Nephron progenitor cell (in vitro differentiated cells): ENCODE measurements at regions not wholly inside any gene's neighbourhood (a gene's known extent, or its start where the extent isn't known, plus 50 kb on each side); places are given as distances from the start of the nearest gene placed in this dataset.
"Not testable (repeated sequence)": the region's sequence is repeated elsewhere in the genome, so short reads cannot be mapped to it uniquely, and the experiment has no call there.

ENCODE experiments used
- DNase-seq: peaks from one replicate; pipeline ENCODE4 v3.0.0; 2021
- H3K27ac Mint-ChIP-seq: 2 replicates; pipeline ENCODE4 v1.8.0; 2021; ENCODE audit warnings: mild to moderate bottlenecking, moderate library complexity, mixed read lengths
- H3K27me3 Mint-ChIP-seq: 2 replicates; pipeline ENCODE4 v1.8.0; 2021; ENCODE audit warnings: mild to moderate bottlenecking, low read depth, mixed read lengths; ENCODE audit not compliant: poor library complexity
- H3K36me3 Mint-ChIP-seq: 2 replicates; pipeline ENCODE4 v1.8.0; 2021; ENCODE audit warnings: low read depth, mixed read lengths
- H3K4me1 Mint-ChIP-seq: 2 replicates; pipeline ENCODE4 v1.8.0; 2021; ENCODE audit warnings: mixed read lengths
- H3K4me3 Mint-ChIP-seq: 2 replicates; pipeline ENCODE4 v1.8.0; 2021; ENCODE audit warnings: mild to moderate bottlenecking, moderate library complexity, mixed read lengths
- H3K9me3 Mint-ChIP-seq: 2 replicates; pipeline ENCODE4 v1.8.0; 2021; ENCODE audit warnings: mild to moderate bottlenecking, moderate library complexity, mixed read lengths
- TF ChIP-seq, protein P1 (sequence below): fragments of 200-600 bp; sonication (generic); IDR thresholded peaks from 2 replicates; pipeline ENCODE4 v1.5.0; 2021; ENCODE audit warnings: antibody characterized with exemption

GRCh38 chr6:76510489-76510888 lies 438.0 kb upstream of the IMPG1 start:
- no peaks in the 10 kb centered on the region for H3K36me3 Mint-ChIP-seq
- H3K9me3 Mint-ChIP-seq, result peaks cover 7% of the 10 kb centered on the region
- no peak overlapping the region for H3K4me3 Mint-ChIP-seq
- no peak overlapping the region for H3K27ac Mint-ChIP-seq
- H3K4me1 Mint-ChIP-seq, result no peaks in the 10 kb centered on the region
- no peaks in the 10 kb centered on the region for H3K27me3 Mint-ChIP-seq
- DNase-seq, result no peak
- TF ChIP-seq, protein P1, sequence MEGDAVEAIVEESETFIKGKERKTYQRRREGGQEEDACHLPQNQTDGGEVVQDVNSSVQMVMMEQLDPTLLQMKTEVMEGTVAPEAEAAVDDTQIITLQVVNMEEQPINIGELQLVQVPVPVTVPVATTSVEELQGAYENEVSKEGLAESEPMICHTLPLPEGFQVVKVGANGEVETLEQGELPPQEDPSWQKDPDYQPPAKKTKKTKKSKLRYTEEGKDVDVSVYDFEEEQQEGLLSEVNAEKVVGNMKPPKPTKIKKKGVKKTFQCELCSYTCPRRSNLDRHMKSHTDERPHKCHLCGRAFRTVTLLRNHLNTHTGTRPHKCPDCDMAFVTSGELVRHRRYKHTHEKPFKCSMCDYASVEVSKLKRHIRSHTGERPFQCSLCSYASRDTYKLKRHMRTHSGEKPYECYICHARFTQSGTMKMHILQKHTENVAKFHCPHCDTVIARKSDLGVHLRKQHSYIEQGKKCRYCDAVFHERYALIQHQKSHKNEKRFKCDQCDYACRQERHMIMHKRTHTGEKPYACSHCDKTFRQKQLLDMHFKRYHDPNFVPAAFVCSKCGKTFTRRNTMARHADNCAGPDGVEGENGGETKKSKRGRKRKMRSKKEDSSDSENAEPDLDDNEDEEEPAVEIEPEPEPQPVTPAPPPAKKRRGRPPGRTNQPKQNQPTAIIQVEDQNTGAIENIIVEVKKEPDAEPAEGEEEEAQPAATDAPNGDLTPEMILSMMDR, result no peak

DNA sequence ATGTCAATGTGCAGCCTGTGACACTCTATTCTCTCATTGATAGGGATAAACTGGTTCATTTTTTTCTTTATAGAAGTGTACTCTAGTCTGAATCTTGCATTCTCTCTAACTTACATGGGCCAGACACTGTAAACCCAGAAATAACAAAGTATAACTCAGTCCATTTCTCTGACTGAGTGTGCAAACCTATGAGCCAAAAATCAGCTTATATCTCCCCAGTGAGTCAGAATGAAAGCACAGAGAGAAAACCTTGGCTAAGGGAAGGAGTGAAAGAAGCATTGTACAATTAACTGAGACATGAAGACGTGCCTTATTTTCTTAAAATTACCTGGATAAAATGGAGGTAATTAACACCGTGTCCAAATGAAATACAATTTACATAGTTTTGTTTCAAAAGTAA lies 436.9 kb upstream of the IMPG1 start:
- no peaks in the 10 kb centered on the region for H3K4me1 Mint-ChIP-seq
- no peaks in the 10 kb centered on the region for H3K27me3 Mint-ChIP-seq
- H3K4me3 Mint-ChIP-seq, result no peak overlapping the region
- H3K9me3 Mint-ChIP-seq, result peaks cover 7% of the 10 kb centered on the region
- no peak overlapping the region for H3K27ac Mint-ChIP-seq
- TF ChIP-seq, protein P1, result no peak
- DNase-seq, result no peak
- H3K36me3 Mint-ChIP-seq, result no peaks in the 10 kb centered on the region

GRCh38 chr6:76506808-76507207 lies 434.3 kb upstream of the IMPG1 start:
- no peaks in the 10 kb centered on the region for H3K27me3 Mint-ChIP-seq
- no peak for DNase-seq
- TF ChIP-seq, protein P1, result no peak
- H3K36me3 Mint-ChIP-seq, result no peaks in the 10 kb centered on the region
- H3K27ac Mint-ChIP-seq, result no peak overlapping the region
- H3K9me3 Mint-ChIP-seq, result peaks cover 2% of the 10 kb centered on the region
- H3K4me3 Mint-ChIP-seq, result no peak overlapping the region
- H3K4me1 Mint-ChIP-seq, result no peaks in the 10 kb centered on the region

GRCh38 chr6:76495909-76496308 lies 423.4 kb upstream of the IMPG1 start:
- H3K27me3 Mint-ChIP-seq, result no peaks in the 10 kb centered on the region
- DNase-seq, result peak; percentile 6
- TF ChIP-seq, protein P1, result no peak
- no peak overlapping the region for H3K27ac Mint-ChIP-seq
- peaks cover 40% of the 10 kb centered on the region for H3K9me3 Mint-ChIP-seq
- H3K4me3 Mint-ChIP-seq, result no peak overlapping the region
- no peaks in the 10 kb centered on the region for H3K4me1 Mint-ChIP-seq
- peaks cover 8% of the 10 kb centered on the region for H3K36me3 Mint-ChIP-seq

DNA sequence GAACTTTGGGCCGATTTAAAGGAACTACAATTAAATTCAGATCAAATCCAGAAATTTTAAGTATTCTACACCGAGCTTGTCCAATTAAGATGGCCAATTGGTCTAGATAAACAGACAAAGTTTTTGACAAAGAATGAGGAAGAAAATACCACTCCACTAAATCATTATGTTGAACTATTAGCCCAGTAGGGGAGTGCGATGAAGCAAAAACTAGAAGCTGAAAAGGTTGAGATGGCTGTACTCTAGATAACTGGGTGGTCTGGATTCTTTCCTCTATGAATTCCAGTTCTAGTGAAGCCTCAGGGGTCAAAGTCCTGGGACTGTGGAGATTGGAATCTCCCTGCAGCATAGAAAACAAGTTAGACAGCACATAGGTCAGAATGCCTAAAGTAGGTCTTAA lies 418.9 kb upstream of the IMPG1 start:
- not testable (repeated sequence) for H3K36me3 Mint-ChIP-seq, H3K27ac Mint-ChIP-seq, H3K4me3 Mint-ChIP-seq, H3K27me3 Mint-ChIP-seq, H3K4me1 Mint-ChIP-seq, DNase-seq
- peaks cover 47% of the 10 kb centered on the region for H3K9me3 Mint-ChIP-seq

DNA sequence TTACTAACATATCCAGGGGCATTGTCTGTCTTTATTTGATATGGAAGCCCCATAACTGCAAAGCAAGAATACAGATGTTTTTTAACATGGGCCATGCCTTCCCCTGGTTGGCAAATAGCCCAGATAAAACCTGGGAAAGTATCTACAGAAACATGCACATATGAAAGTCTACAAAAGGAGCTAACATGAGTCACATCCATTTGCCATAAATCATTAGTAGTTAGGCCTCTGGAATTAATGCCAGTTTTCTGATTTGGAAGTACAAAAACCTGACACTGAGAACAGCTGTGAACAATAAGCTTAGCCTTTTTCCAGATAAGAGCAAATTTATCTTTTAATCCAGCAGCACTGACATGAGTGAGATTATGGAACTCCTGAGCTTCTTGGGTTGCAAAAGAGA lies 418.0 kb upstream of the IMPG1 start:
- H3K9me3 Mint-ChIP-seq, result peaks cover 41% of the 10 kb centered on the region
- no peak overlapping the region for H3K27ac Mint-ChIP-seq
- no peaks in the 10 kb centered on the region for H3K4me1 Mint-ChIP-seq
- H3K36me3 Mint-ChIP-seq, result peaks cover 8% of the 10 kb centered on the region
- no peak overlapping the region for H3K4me3 Mint-ChIP-seq
- no peaks in the 10 kb centered on the region for H3K27me3 Mint-ChIP-seq
- no peak for DNase-seq
- TF ChIP-seq, protein P1, result no peak

DNA sequence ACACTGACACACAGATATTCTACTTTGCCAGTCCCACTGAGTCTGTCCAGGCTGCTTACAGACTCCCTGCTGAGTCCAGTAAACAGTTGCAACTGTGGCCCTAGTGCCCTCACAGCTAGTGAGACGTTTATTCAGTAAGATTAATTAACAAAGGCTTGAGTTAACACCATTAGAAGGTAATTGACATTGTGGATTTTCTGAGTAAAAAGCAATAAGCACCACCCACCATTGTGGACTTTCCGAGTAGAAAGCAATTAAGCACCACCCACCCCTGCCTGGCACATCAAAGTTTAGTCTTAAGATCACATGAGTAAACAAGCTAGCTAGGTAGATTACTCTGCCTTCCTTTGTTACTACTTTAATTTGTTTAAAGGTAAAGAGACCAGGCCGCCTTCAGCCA lies 408.6 kb upstream of the IMPG1 start:
- Mint-ChIP-seq H3K4me3 (no peak overlapping the region), H3K4me1 (no peaks in the 10 kb centered on the region), H3K27me3 (no peaks in the 10 kb centered on the region), H3K27ac (no peak overlapping the region), H3K36me3 (no peaks in the 10 kb centered on the region), H3K9me3 (peaks cover 53% of the 10 kb centered on the region)
- TF ChIP-seq, protein P1, result no peak
- no peak for DNase-seq
